C4-2B (cell line): ENCODE measurements at regions not wholly inside any gene's neighbourhood (a gene's known extent, or its start where the extent isn't known, plus 50 kb on each side); places are given as distances from the start of the nearest gene placed in this dataset.

Experiments used
- CTCF ChIP-seq: fragments of 450-650 bp; conservative IDR thresholded peaks from 2 replicates; pipeline ENCODE4 v1.5.1; 2017; ENCODE audit warnings: mild to moderate bottlenecking
- ZFX ChIP-seq: fragments of 450-650 bp; IDR thresholded peaks from 2 replicates; pipeline ENCODE4 v1.6.1; 2017

GRCh38 chr2:62361964-62362363, 144.0 kb downstream of the TMEM17 start:
- TF ChIP-seq CTCF (no peak), ZFX (no peak)
